HUDEP-2 (cell line): ENCODE measurements at regions not wholly inside any gene's neighbourhood (a gene's known extent, or its start where the extent isn't known, plus 50 kb on each side); places are given as distances from the start of the nearest gene placed in this dataset.
"Not testable (repeated sequence)": the region's sequence is repeated elsewhere in the genome, so short reads cannot be mapped to it uniquely, and the experiment has no call there.

ENCODE experiments used
- DNase-seq, 76 experiments: peaks; one replicate each; lab custom pipeline; 2025; ENCODE audit not compliant: unreplicated experiment in 76 of 76; lab: John Stamatoyannopoulos, UW

GRCh38 chr1:9459816-9460407 lies 79.4 kb upstream of the SLC25A33 start:
- no peak for DNase-seq

GRCh38 chr1:9465640-9466039 lies 73.6 kb upstream of the SLC25A33 start:
- no peak for DNase-seq

GRCh38 chr1:9466780-9467758 lies 72.2 kb upstream of the SLC25A33 start:
- DNase-seq: no peak

- DNase-seq: not testable (repeated sequence)
These were observed 69.4 kb upstream of the SLC25A33 start for GRCh38 chr1:9469882-9470281.

- DNase-seq: no peak
These were observed 67.6 kb upstream of the SLC25A33 start for GRCh38 chr1:9471679-9472078.

- no peak for DNase-seq
These were observed 66.8 kb upstream of the SLC25A33 start for GRCh38 chr1:9472386-9473031.

GRCh38 chr1:9473032-9473807 lies 66.0 kb upstream of the SLC25A33 start:
- DNase-seq: peak in 1 of 76 experiments; percentile 0

GRCh38 chr1:9475061-9475627 lies 64.1 kb upstream of the SLC25A33 start:
- no peak for DNase-seq

- no peak for DNase-seq
These were observed 62.3 kb upstream of the SLC25A33 start for GRCh38 chr1:9476790-9477463.

GRCh38 chr1:9477535-9477934 lies 61.7 kb upstream of the SLC25A33 start:
- no peak for DNase-seq

GRCh38 chr1:9478021-9478420 lies 61.2 kb upstream of the SLC25A33 start:
- no peak for DNase-seq

- DNase-seq: no peak
These were observed 58.2 kb upstream of the SLC25A33 start for GRCh38 chr1:9481048-9481447.

GRCh38 chr1:9482403-9482802 lies 56.9 kb upstream of the SLC25A33 start:
- DNase-seq: no peak

- DNase-seq: no peak
These were observed 56.3 kb upstream of the SLC25A33 start for GRCh38 chr1:9482816-9483572.

- DNase-seq: no peak
These were observed 52.7 kb upstream of the SLC25A33 start for GRCh38 chr1:9486466-9487140.
